ENCODE measurements at regions not wholly inside any gene's neighbourhood (a gene's known extent, or its start where the extent isn't known, plus 50 kb on each side); places are given as distances from the start of the nearest gene placed in this dataset.

DNA sequence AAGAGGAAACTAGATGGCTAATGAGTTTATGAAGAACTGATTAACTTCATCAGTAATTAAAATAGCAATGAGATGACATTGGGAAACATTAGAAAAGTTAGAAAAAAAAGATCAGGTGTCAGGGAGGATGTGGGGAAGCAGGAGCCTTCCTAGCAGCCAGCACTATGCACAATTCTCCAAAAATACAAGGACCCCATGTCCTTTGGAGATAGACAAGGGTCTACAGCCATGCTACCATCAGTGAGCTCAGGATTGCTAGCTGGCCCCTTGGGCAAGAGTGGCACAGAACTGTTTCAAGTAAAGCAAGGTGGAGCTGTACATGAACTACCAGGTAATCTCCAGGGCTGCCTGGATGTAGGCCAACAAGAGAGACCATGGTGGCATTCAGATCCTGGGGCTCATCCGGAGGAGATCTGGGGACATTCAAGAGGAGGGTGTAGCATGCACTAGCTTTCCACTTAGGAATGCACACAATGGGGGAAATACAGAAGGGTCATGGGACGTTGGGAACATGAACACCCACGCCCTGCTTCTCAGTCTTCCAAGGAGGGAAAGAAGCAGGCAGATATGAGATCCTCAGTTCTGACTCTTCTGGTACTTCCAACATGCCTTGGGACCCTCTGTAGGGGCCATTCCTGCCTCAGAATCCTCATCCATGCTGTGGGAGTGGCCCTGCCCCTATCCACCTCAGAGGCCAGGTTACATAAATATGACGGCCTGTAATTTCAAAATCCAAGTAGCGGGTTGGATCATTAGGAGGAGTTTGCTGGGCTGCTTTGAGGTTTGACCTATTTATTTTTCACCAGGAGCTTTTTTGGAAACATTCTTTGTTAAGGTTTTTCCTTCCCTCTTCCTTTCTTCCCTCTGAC is 82.2 kb upstream of the HABP2 start:
- TF ChIP-seq CTCF (IDR thresholded peaks at IDR 0.05; ENCODE audit: low read length): no peak
- TF ChIP-seq EZH2 (IDR thresholded peaks at IDR 0.05; ENCODE audit: borderline replicate concordance, low read length): no peak

GRCh38 chr10:113471241-113471996 is 81.4 kb upstream of the HABP2 start:
- H2AFZ ChIP-seq (ENCODE audit: low read length): no peak overlapping the region
- H3K9me3 ChIP-seq (ENCODE audit: low read length): no peaks in the 10 kb centered on the region
- TF ChIP-seq EZH2 (IDR thresholded peaks at IDR 0.05; ENCODE audit: borderline replicate concordance, low read length) (no peak), CTCF (IDR thresholded peaks at IDR 0.05; ENCODE audit: low read length) (no peak)
- no peak overlapping the region for H3K4me3 ChIP-seq (ENCODE audit: low read depth, low read length, poor library complexity, severe bottlenecking)
- H3K4me2 ChIP-seq (ENCODE audit: low read length): no peak overlapping the region
- H4K20me1 ChIP-seq (ENCODE audit: insufficient read depth, low read length): no peaks in the 10 kb centered on the region
- H3K36me3 ChIP-seq (ENCODE audit: insufficient read depth, low read length): no peaks in the 10 kb centered on the region
- H3K4me1 ChIP-seq (ENCODE audit: insufficient read depth, low read length, severe bottlenecking): no peaks in the 10 kb centered on the region
- H3K27ac ChIP-seq (ENCODE audit: low read depth, low read length, poor library complexity, severe bottlenecking): no peak overlapping the region
- no peaks in the 10 kb centered on the region for H3K79me2 ChIP-seq (ENCODE audit: insufficient read depth, low read length)
- no peaks in the 10 kb centered on the region for H3K27me3 ChIP-seq (ENCODE audit: insufficient read depth, low read length)
- no peaks in the 10 kb centered on the region for H3F3A ChIP-seq (ENCODE audit: insufficient read depth, low read length)
- H3K9me2 ChIP-seq (ENCODE audit: low read depth, low read length): no peaks in the 10 kb centered on the region
- no peak overlapping the region for H3K9ac ChIP-seq (ENCODE audit: low read length)

More for the DNA sequence above, 82.2 kb upstream of the HABP2 start:
- Histone ChIP-seq H3K4me3 (ENCODE audit: low read depth, low read length, poor library complexity, severe bottlenecking) (no peak overlapping the region), H3K27ac (ENCODE audit: low read depth, low read length, poor library complexity, severe bottlenecking) (no peak overlapping the region), H4K20me1 (ENCODE audit: insufficient read depth, low read length) (no peaks in the 10 kb centered on the region), H3K36me3 (ENCODE audit: insufficient read depth, low read length) (no peaks in the 10 kb centered on the region), H3K4me2 (ENCODE audit: low read length) (no peak overlapping the region), H3K9me3 (ENCODE audit: low read length) (no peaks in the 10 kb centered on the region), H3K79me2 (ENCODE audit: insufficient read depth, low read length) (no peaks in the 10 kb centered on the region), H2AFZ (ENCODE audit: low read length) (no peak overlapping the region), H3F3A (ENCODE audit: insufficient read depth, low read length) (no peaks in the 10 kb centered on the region), H3K4me1 (ENCODE audit: insufficient read depth, low read length, severe bottlenecking) (no peaks in the 10 kb centered on the region), H3K9me2 (ENCODE audit: low read depth, low read length) (no peaks in the 10 kb centered on the region), H3K27me3 (ENCODE audit: insufficient read depth, low read length) (no peaks in the 10 kb centered on the region), H3K9ac (ENCODE audit: low read length) (no peak overlapping the region)

- Histone ChIP-seq H3K79me2 (ENCODE audit: insufficient read depth, low read length) (no peaks in the 10 kb centered on the region), H3K9me3 (ENCODE audit: low read length) (no peaks in the 10 kb centered on the region), H3K4me1 (ENCODE audit: insufficient read depth, low read length, severe bottlenecking) (no peaks in the 10 kb centered on the region), H3K27me3 (ENCODE audit: insufficient read depth, low read length) (no peaks in the 10 kb centered on the region), H3K27ac (ENCODE audit: low read depth, low read length, poor library complexity, severe bottlenecking) (no peak overlapping the region), H2AFZ (ENCODE audit: low read length) (no peak overlapping the region), H4K20me1 (ENCODE audit: insufficient read depth, low read length) (no peaks in the 10 kb centered on the region), H3K9me2 (ENCODE audit: low read depth, low read length) (no peaks in the 10 kb centered on the region), H3K36me3 (ENCODE audit: insufficient read depth, low read length) (no peaks in the 10 kb centered on the region), H3K4me3 (ENCODE audit: low read depth, low read length, poor library complexity, severe bottlenecking) (no peak overlapping the region), H3K9ac (ENCODE audit: low read length) (no peak overlapping the region), H3K4me2 (ENCODE audit: low read length) (no peak overlapping the region), H3F3A (ENCODE audit: insufficient read depth, low read length) (no peaks in the 10 kb centered on the region)
- no peak for TF ChIP-seq EZH2 (IDR thresholded peaks at IDR 0.05; ENCODE audit: borderline replicate concordance, low read length)
- TF ChIP-seq CTCF (IDR thresholded peaks at IDR 0.05; ENCODE audit: low read length): no peak
These were observed 79.8 kb upstream of the HABP2 start for GRCh38 chr10:113473011-113473410.

All from OCI-LY1 (cell line).